Calu3 (cell line): ENCODE measurements at regions not wholly inside any gene's neighbourhood (a gene's known extent, or its start where the extent isn't known, plus 50 kb on each side); places are given as distances from the start of the nearest gene placed in this dataset.

Experiments used
- BruUV-seq: library from RNA; stranded (reverse); fragments of 400-500 nt; replicated peaks from 2 replicates; lab custom pipeline; 2021; lab: Mats Ljungman, UMichigan
- CTCF ChIA-PET: fragments of 300-600 bp; sonication (Branson Sonifier 250); formaldehyde crosslinking; loops from one replicate; lab custom pipeline; 2022; ENCODE audit warnings: antibody characterized with exemption; lab: Charles Lee
- DNase-seq: peaks from one replicate; pipeline ENCODE4 v3.0.0; 2022
- H3K27ac Mint-ChIP-seq: one replicate; pipeline ENCODE4 v1.8.0; 2022; ENCODE audit warnings: mixed read lengths; ENCODE audit not compliant: unreplicated experiment
- H3K27me3 Mint-ChIP-seq: one replicate; pipeline ENCODE4 v1.8.0; 2022; ENCODE audit warnings: mixed read lengths; ENCODE audit not compliant: unreplicated experiment
- H3K36me3 Mint-ChIP-seq: one replicate; pipeline ENCODE4 v1.8.0; 2022; ENCODE audit warnings: mild to moderate bottlenecking, moderate library complexity, mixed read lengths; ENCODE audit not compliant: insufficient read depth, unreplicated experiment
- H3K4me1 Mint-ChIP-seq: one replicate; pipeline ENCODE4 v1.8.0; 2022; ENCODE audit warnings: mild to moderate bottlenecking, low read depth, mixed read lengths; ENCODE audit not compliant: unreplicated experiment
- H3K4me3 Mint-ChIP-seq: one replicate; pipeline ENCODE4 v1.8.0; 2022; ENCODE audit warnings: mild to moderate bottlenecking, low read depth, moderate library complexity, mixed read lengths; ENCODE audit not compliant: unreplicated experiment
- H3K9me3 Mint-ChIP-seq: one replicate; pipeline ENCODE4 v1.8.0; 2022; ENCODE audit warnings: low read depth, mixed read lengths; ENCODE audit not compliant: unreplicated experiment
- CTCF ChIP-seq: fragments of 200-600 bp; IDR thresholded peaks from one replicate; pipeline ENCODE4 v1.8.0; 2022; ENCODE audit warnings: antibody characterized with exemption; ENCODE audit not compliant: unreplicated experiment
- intact Hi-C: fragments of 100-400 bp; cut with micrococcal nuclease; formaldehyde crosslinking; loops from one replicate; pipeline ENCODE4 v1.10.0; 2022; ENCODE audit not compliant: unreplicated experiment

- H3K27me3 Mint-ChIP-seq: no peaks in the 10 kb centered on the region
- intact Hi-C loops: no loop called here
- H3K4me1 Mint-ChIP-seq: no peaks in the 10 kb centered on the region
Measured at GRCh38 chr2:66121946-66122345, 313.0 kb upstream of the MEIS1 start.

GRCh38 chr2:66113988-66114625 lies 320.8 kb upstream of the MEIS1 start:
- H3K27me3 Mint-ChIP-seq: no peaks in the 10 kb centered on the region
- H3K9me3 Mint-ChIP-seq: peaks cover 6% of the 10 kb centered on the region
- CTCF ChIA-PET: interaction anchor here (0.5 kb wide), 1 partner anchor 314 kb away, joined by 4 read pairs; no protein-coding TSS in a partner anchor
- intact Hi-C loops: no loop called here
- no peaks in the 10 kb centered on the region for H3K4me1 Mint-ChIP-seq
- DNase-seq: no peak
- TF ChIP-seq CTCF: no peak
- no peaks in the 10 kb centered on the region for H3K36me3 Mint-ChIP-seq
- no peak overlapping the region for H3K4me3 Mint-ChIP-seq
- no peak overlapping the region for H3K27ac Mint-ChIP-seq
- no TSS peak for BruUV-seq

More at GRCh38 chr2:66121946-66122345, 313.0 kb upstream of the MEIS1 start:
- H3K36me3 Mint-ChIP-seq: no peaks in the 10 kb centered on the region
- TF ChIP-seq CTCF: no peak
- no TSS peak for BruUV-seq
- peaks cover 2% of the 10 kb centered on the region for H3K9me3 Mint-ChIP-seq
- H3K27ac Mint-ChIP-seq: no peak overlapping the region
- H3K4me3 Mint-ChIP-seq: no peak overlapping the region
- CTCF ChIA-PET: no interaction called here
- DNase-seq: no peak

- no peak for DNase-seq
- Mint-ChIP-seq H3K36me3 (no peaks in the 10 kb centered on the region), H3K27me3 (no peaks in the 10 kb centered on the region), H3K4me1 (no peaks in the 10 kb centered on the region), H3K4me3 (no peak overlapping the region), H3K27ac (no peak overlapping the region), H3K9me3 (peaks cover 9% of the 10 kb centered on the region)
- intact Hi-C loops: no loop called here
- CTCF ChIA-PET: no interaction called here
- BruUV-seq: no TSS peak
- TF ChIP-seq CTCF: no peak
Measured at GRCh38 chr2:66111706-66112105, 323.2 kb upstream of the MEIS1 start.

GRCh38 chr2:66110608-66111007 lies 324.3 kb upstream of the MEIS1 start:
- no peak for DNase-seq
- H3K9me3 Mint-ChIP-seq: peaks cover 9% of the 10 kb centered on the region
- CTCF ChIA-PET: no interaction called here
- H3K4me1 Mint-ChIP-seq: no peaks in the 10 kb centered on the region
- no peak overlapping the region for H3K27ac Mint-ChIP-seq
- H3K36me3 Mint-ChIP-seq: no peaks in the 10 kb centered on the region
- no peak for TF ChIP-seq CTCF
- BruUV-seq: no TSS peak
- no peaks in the 10 kb centered on the region for H3K27me3 Mint-ChIP-seq
- intact Hi-C loops: no loop called here
- H3K4me3 Mint-ChIP-seq: no peak overlapping the region
